MV-4-11 (cell line): ENCODE measurements at regions not wholly inside any gene's neighbourhood (a gene's known extent, or its start where the extent isn't known, plus 50 kb on each side); places are given as distances from the start of the nearest gene placed in this dataset.

Experiments used
- DNase-seq: peaks from one replicate; lab custom pipeline; 2025; lab: John Stamatoyannopoulos, UW

GRCh38 chr20:23136893-23137745, 51.0 kb upstream of the CD93 start:
- DNase-seq: no peak

GRCh38 chr20:23135449-23136420, 49.6 kb upstream of the CD93 start:
- peak; percentile 87 for DNase-seq
